ENCODE measurements at regions not wholly inside any gene's neighbourhood (a gene's known extent, or its start where the extent isn't known, plus 50 kb on each side); places are given as distances from the start of the nearest gene placed in this dataset.
A peak's percentile ranks its signal among the peaks of the same experiment; 100 is the strongest.

DNA sequence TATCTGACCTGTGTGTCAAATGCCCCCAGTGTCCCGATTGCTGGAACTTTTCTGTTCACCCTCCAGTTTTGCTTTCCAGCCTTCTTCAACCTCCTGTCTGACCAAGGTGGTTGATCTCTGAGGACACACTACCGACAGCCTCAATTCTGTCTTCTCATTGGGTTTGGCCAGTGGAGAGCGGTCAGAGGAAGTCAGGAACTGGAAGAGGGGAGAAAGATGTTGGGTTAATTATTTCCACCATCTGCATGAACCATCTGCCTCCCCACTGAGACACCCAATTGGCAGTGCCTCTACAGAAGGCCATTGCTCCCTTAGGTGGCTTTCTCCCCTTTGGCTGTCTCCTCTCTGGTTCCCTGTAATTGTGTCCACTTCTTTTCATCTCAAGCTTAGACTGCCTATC is 154.3 kb upstream of the RAI14 start:
- Histone ChIP-seq H3K36me3 (no peaks in the 10 kb centered on the region), H3K27ac (peak overlapping the region in 7 of 11 experiments; percentile 9 to 47 (median 35); a peak in 8 of 22 replicates), H3K9me3 (replicated peaks in 1 of 11) (peaks cover 0 to 10% (median 4%) of the 10 kb centered on the region in 11 experiments; a peak in 8 of 22 replicates), H3K4me3 (no peak overlapping the region), H4K20me1 (no peaks in the 10 kb centered on the region), H3K27me3 (no peaks in the 10 kb centered on the region), H3K9ac (no peak overlapping the region), H3K4me2 (peak overlapping the region in 6 of 11 experiments; percentile 7 to 89 (median 40); a peak in 10 of 22 replicates), H3K4me1 (peaks cover 45 to 63% (median 53%) of the 10 kb centered on the region in 10 experiments)
- no peak for TF ChIP-seq Cebpa-rat (IDR thresholded peaks at IDR 0.05)

DNA sequence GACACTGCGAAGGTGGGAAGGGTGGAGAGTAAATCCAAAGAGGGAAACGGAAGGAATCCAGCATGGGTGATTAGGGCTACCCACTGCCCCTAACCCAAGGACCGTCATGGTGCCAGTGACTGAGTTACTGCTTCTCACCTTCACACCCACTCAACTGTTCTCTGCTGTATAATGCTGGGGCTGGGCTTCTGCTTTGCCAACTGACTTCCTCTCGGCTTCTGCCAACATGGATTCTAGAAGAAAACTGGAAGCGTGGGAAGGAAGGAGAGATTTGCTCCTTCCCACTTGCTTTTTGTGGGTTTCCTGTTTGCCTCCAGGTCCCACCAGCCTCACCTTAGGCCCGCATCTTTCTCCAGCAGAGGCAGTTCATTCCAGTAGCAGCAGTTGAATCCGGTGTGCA is 153.5 kb upstream of the RAI14 start:
- H3K4me1 ChIP-seq: peaks cover 37 to 55% (median 46%) of the 10 kb centered on the region in 10 experiments
- H3K27ac ChIP-seq: peak overlapping the region in 3 of 11 experiments; percentile 9 to 46 (median 35); a peak in 4 of 22 replicates
- no peak overlapping the region for H3K9ac ChIP-seq
- H3K4me2 ChIP-seq: peak overlapping the region in 5 of 11 experiments; percentile 6 to 89 (median 27); a peak in 7 of 22 replicates
- H3K4me3 ChIP-seq: no peak overlapping the region
- no peaks in the 10 kb centered on the region for H4K20me1 ChIP-seq
- H3K36me3 ChIP-seq: no peaks in the 10 kb centered on the region
- no peak for TF ChIP-seq Cebpa-rat (IDR thresholded peaks at IDR 0.05)
- H3K27me3 ChIP-seq: no peaks in the 10 kb centered on the region
- peaks cover 0 to 10% (median 4%) of the 10 kb centered on the region in 11 experiments; a peak in 8 of 22 replicates for H3K9me3 ChIP-seq (replicated peaks in 1 of 11)

DNA sequence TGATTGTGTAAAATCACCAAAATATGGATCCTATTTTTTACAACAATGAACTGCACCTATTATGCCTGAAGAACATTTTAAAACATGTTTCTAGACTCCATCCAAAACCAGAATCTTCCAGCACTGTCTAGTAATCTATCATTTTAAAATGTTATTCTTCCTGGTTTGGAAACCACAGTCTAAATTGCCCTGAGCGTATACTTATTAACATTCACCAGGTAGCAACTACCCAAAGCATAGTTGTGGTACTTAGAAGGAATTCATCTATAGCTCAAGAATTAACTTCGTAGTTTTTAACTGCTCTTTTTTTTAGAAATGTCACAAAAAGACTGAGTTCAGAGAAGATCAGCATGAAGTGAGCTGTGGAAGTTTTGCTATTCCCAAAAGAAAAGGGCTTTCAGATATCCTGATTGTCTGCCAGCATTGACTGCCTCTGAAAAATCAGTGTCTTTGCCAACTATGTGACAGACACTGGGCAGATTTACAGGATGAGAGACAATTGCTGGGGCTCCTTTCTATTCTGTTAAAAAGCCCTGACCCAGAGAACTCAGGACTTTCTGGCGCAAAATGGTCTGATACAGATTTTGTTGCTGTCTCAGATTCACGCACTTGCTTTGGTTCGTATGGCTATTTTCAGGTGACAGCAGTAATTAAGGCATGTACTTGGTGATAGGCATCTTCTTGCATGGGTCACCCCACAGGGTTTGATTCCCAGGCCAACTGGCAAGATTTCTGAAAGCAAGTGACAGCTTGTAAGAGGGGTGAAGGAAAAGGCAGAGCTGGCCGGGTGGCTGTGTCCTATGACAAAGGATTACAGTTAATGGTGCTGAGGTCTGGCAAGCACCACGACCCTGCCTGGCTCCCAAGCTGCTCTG is 152.5 kb upstream of the RAI14 start:
- Histone ChIP-seq H3K4me1 (peaks cover 27 to 45% (median 35%) of the 10 kb centered on the region in 10 experiments), H3K27me3 (no peaks in the 10 kb centered on the region), H3K36me3 (no peaks in the 10 kb centered on the region), H4K20me1 (no peaks in the 10 kb centered on the region), H3K4me3 (no peak overlapping the region), H3K4me2 (no peak overlapping the region), H3K27ac (no peak overlapping the region), H3K9me3 (replicated peaks in 1 of 11) (peaks cover 0 to 10% (median 5%) of the 10 kb centered on the region in 11 experiments; a peak in 8 of 22 replicates), H3K9ac (no peak overlapping the region)
- TF ChIP-seq Cebpa-rat (IDR thresholded peaks at IDR 0.05): no peak

- Histone ChIP-seq H3K27me3 (no peaks in the 10 kb centered on the region), H3K27ac (no peak overlapping the region), H3K36me3 (no peaks in the 10 kb centered on the region), H4K20me1 (no peaks in the 10 kb centered on the region), H3K4me2 (no peak overlapping the region), H3K9ac (no peak overlapping the region), H3K4me3 (no peak overlapping the region), H3K9me3 (replicated peaks in 1 of 11) (peaks cover 0 to 10% (median 5%) of the 10 kb centered on the region in 11 experiments; a peak in 8 of 22 replicates), H3K4me1 (peaks cover 13 to 32% (median 22%) of the 10 kb centered on the region in 10 experiments)
- TF ChIP-seq Cebpa-rat (IDR thresholded peaks at IDR 0.05): no peak
Observed at GRCh38 chr5:34504967-34505366, 151.2 kb upstream of the RAI14 start.

DNA sequence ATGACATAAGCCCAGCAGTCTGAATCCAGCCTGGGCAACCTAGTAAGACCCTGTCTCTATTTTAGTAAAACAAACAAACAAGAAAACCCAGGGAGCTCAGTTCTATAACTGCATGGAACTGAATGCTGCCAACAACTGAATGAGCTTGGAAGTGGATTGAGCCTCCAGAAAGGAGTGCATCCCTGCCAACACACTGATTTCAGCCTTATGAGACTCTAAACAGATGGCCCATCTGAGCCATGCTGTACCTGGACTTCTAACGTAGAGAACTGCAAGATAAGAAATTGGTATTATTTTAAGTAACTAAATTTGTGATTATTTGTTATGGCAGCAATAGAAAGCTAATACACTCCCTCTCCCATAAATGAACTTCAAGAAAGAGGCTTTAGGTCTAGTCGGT is 150.4 kb upstream of the RAI14 start:
- Histone ChIP-seq H3K27ac (no peak overlapping the region), H3K9ac (no peak overlapping the region), H3K9me3 (replicated peaks in 1 of 11) (peaks cover 0 to 10% (median 5%) of the 10 kb centered on the region in 11 experiments; a peak in 8 of 22 replicates), H3K27me3 (no peaks in the 10 kb centered on the region), H3K4me1 (peaks cover 6 to 24% (median 14%) of the 10 kb centered on the region in 10 experiments), H3K4me3 (no peak overlapping the region), H3K36me3 (no peaks in the 10 kb centered on the region), H3K4me2 (no peak overlapping the region), H4K20me1 (no peaks in the 10 kb centered on the region)
- TF ChIP-seq Cebpa-rat (IDR thresholded peaks at IDR 0.05): no peak

DNA sequence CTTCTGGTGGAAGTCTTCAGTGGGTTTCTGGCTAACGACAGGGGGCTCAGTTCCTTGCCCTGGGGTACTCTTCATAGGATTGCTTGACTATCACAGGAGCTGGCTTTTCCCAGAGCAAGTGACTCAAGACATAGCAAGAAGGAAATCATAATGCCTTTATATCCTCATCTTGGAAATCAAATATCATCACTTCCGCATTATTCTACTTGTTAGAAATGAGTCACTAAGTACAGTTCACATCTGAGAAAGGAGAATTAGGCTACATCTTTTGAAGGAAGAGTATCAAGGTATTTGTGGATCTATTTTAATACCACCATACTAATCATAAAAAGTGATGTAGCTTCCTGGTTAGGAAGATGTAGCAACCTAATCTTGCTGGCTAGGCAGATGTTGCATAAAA is 148.2 kb upstream of the RAI14 start:
- Histone ChIP-seq H3K27ac (no peak overlapping the region), H3K9ac (no peak overlapping the region), H3K27me3 (no peaks in the 10 kb centered on the region), H3K9me3 (replicated peaks in 1 of 11) (peaks cover 0 to 10% (median 5%) of the 10 kb centered on the region in 11 experiments; a peak in 8 of 22 replicates), H3K4me3 (no peak overlapping the region), H3K36me3 (no peaks in the 10 kb centered on the region), H3K4me2 (no peak overlapping the region), H3K4me1 (peaks cover 0 to 2% (median 0%) of the 10 kb centered on the region in 10 experiments; a peak in 6 of 20 replicates), H4K20me1 (no peaks in the 10 kb centered on the region)
- TF ChIP-seq Cebpa-rat (IDR thresholded peaks at IDR 0.05): no peak

GRCh38 chr5:34509392-34509791 is 146.7 kb upstream of the RAI14 start:
- peaks cover 0 to 10% (median 5%) of the 10 kb centered on the region in 11 experiments; a peak in 8 of 22 replicates for H3K9me3 ChIP-seq (replicated peaks in 1 of 11)
- no peak overlapping the region for H3K9ac ChIP-seq
- no peak overlapping the region for H3K4me3 ChIP-seq
- no peaks in the 10 kb centered on the region for H3K36me3 ChIP-seq
- no peaks in the 10 kb centered on the region for H3K4me1 ChIP-seq
- TF ChIP-seq Cebpa-rat (IDR thresholded peaks at IDR 0.05): no peak
- H3K27me3 ChIP-seq: no peaks in the 10 kb centered on the region
- H3K4me2 ChIP-seq: no peak overlapping the region
- no peaks in the 10 kb centered on the region for H4K20me1 ChIP-seq
- no peak overlapping the region for H3K27ac ChIP-seq

GRCh38 chr5:34510002-34510401 is 146.1 kb upstream of the RAI14 start:
- no peaks in the 10 kb centered on the region for H3K27me3 ChIP-seq
- H4K20me1 ChIP-seq: no peaks in the 10 kb centered on the region
- peaks cover 0 to 6% (median 4%) of the 10 kb centered on the region in 11 experiments; a peak in 8 of 22 replicates for H3K9me3 ChIP-seq (replicated peaks in 1 of 11)
- TF ChIP-seq Cebpa-rat (IDR thresholded peaks at IDR 0.05): no peak
- H3K27ac ChIP-seq: no peak overlapping the region
- H3K36me3 ChIP-seq: no peaks in the 10 kb centered on the region
- no peaks in the 10 kb centered on the region for H3K4me1 ChIP-seq
- no peak overlapping the region for H3K9ac ChIP-seq
- H3K4me2 ChIP-seq: no peak overlapping the region
- no peak overlapping the region for H3K4me3 ChIP-seq

DNA sequence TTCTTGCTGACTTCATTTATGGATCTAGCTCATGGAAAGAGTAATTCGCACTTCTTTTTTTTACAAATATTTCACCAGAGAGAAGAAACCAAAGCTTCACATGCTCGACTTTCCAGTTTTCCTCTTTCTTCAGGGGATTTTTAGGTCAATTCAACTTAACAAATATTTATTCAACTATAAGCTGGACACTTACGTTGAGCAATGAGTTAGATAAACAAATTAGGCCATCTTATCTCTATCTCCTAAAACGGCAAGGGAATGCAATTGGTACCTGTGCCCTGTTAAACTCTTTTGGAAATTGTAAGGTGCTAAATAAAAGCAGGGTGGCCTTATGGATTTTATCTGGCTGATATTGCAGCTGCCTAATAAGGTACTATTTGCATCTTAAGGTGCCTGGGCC is 145.1 kb upstream of the RAI14 start:
- H3K9ac ChIP-seq: no peak overlapping the region
- 0 out of 22 replicates have a peak, but pooled peaks cover 0 to 5% (median 0%) of the 10 kb centered on the region in 11 experiments for H3K9me3 ChIP-seq (replicated peaks in 1 of 11)
- no peak overlapping the region for H3K27ac ChIP-seq
- no peaks in the 10 kb centered on the region for H3K36me3 ChIP-seq
- no peak overlapping the region for H3K4me2 ChIP-seq
- no peaks in the 10 kb centered on the region for H3K4me1 ChIP-seq
- H3K4me3 ChIP-seq: no peak overlapping the region
- H3K27me3 ChIP-seq: no peaks in the 10 kb centered on the region
- TF ChIP-seq Cebpa-rat (IDR thresholded peaks at IDR 0.05): no peak
- H4K20me1 ChIP-seq: no peaks in the 10 kb centered on the region

Data from BLaER1 treated with 17β-estradiol and CSF1 and Interleukin-3, amounts not matched to agents 10 nM and 100 nM (cell line).